OCI-LY1 (cell line): ENCODE measurements at regions not wholly inside any gene's neighbourhood (a gene's known extent, or its start where the extent isn't known, plus 50 kb on each side); places are given as distances from the start of the nearest gene placed in this dataset.

ENCODE experiments used
- H2AFZ ChIP-seq: fragments of 200-600 bp; sonication (generic), shearing (Covaris generic); 2 replicates; pipeline ENCODE4 v1.6.0; 2014; ENCODE audit warnings: antibody characterized with exemption, mild to moderate bottlenecking, low read length
- H3F3A ChIP-seq: fragments of 200-600 bp; sonication (generic), shearing (Covaris generic); 2 replicates; pipeline ENCODE4 v1.6.0; 2014; ENCODE audit warnings: mild to moderate bottlenecking, antibody characterized with exemption, low read length, moderate library complexity; ENCODE audit not compliant: insufficient read depth
- H3K27ac ChIP-seq: fragments of 200-600 bp; sonication (generic); 2 replicates; pipeline ENCODE4 v1.5.1; 2014; ENCODE audit warnings: low read length, mixed run types, mild to moderate bottlenecking, low read depth; ENCODE audit not compliant: poor library complexity, severe bottlenecking
- H3K27me3 ChIP-seq: fragments of 200-600 bp; sonication (generic); 2 replicates; pipeline ENCODE4 v1.6.0; 2014; ENCODE audit warnings: antibody characterized with exemption, mild to moderate bottlenecking, low read length, moderate library complexity; ENCODE audit not compliant: insufficient read depth
- H3K36me3 ChIP-seq: fragments of 200-600 bp; sonication (generic); 2 replicates; pipeline ENCODE4 v1.6.1; 2014; ENCODE audit warnings: mild to moderate bottlenecking, antibody characterized with exemption, low read length, moderate library complexity, mixed read lengths; ENCODE audit not compliant: insufficient read depth
- H3K4me1 ChIP-seq: fragments of 200-600 bp; sonication (generic); 2 replicates; pipeline ENCODE4 v1.5.1; 2014; ENCODE audit warnings: mild to moderate bottlenecking, low read length, moderate library complexity; ENCODE audit not compliant: insufficient read depth, severe bottlenecking
- H3K4me2 ChIP-seq: fragments of 200-600 bp; sonication (generic), shearing (Covaris generic); 2 replicates; pipeline ENCODE4 v1.6.1; 2014; ENCODE audit warnings: low read length
- H3K4me3 ChIP-seq: fragments of 200-600 bp; sonication (generic); 2 replicates; pipeline ENCODE4 v1.5.1; 2014; ENCODE audit warnings: low read length, low read depth, mild to moderate bottlenecking, mixed read lengths; ENCODE audit not compliant: poor library complexity, severe bottlenecking
- H3K79me2 ChIP-seq: fragments of 200-600 bp; shearing (Covaris generic); 2 replicates; pipeline ENCODE4 v1.6.1; 2016; ENCODE audit warnings: mixed run types, low read length, mixed read lengths; ENCODE audit not compliant: insufficient read depth
- H3K9ac ChIP-seq: fragments of 200-600 bp; sonication (generic), shearing (Covaris generic); 2 replicates; pipeline ENCODE4 v1.6.1; 2014; ENCODE audit warnings: mild to moderate bottlenecking, low read length, mixed read lengths
- H3K9me2 ChIP-seq: fragments of 200-600 bp; sonication (generic), shearing (Covaris generic); 2 replicates; pipeline ENCODE4 v1.6.1; 2014; ENCODE audit warnings: low read depth, mild to moderate bottlenecking, low read length, mixed read lengths
- H3K9me3 ChIP-seq: fragments of 200-600 bp; shearing (Covaris generic); 2 replicates; pipeline ENCODE4 v1.6.1; 2014; ENCODE audit warnings: low read length, mixed read lengths
- H4K20me1 ChIP-seq: fragments of 200-600 bp; sonication (generic), shearing (Covaris generic); 2 replicates; pipeline ENCODE4 v1.6.0; 2016; ENCODE audit warnings: mild to moderate bottlenecking, low read length; ENCODE audit not compliant: insufficient read depth
- CTCF ChIP-seq: fragments of 200-600 bp; sonication (generic), shearing (Covaris generic); IDR thresholded peaks from 2 replicates; pipeline ENCODE4 v1.5.1; 2017; ENCODE audit warnings: mild to moderate bottlenecking, antibody characterized with exemption, low read length, moderate library complexity, mixed read lengths
- EZH2 ChIP-seq: fragments of 200-600 bp; sonication (generic), shearing (Covaris generic); IDR thresholded peaks from 2 replicates; pipeline ENCODE4 v1.8.0; 2017; ENCODE audit warnings: borderline replicate concordance, mixed run types, mild to moderate bottlenecking, antibody characterized with exemption, low read length, moderate library complexity, mixed read lengths

GRCh38 chr12:77644915-77645605 is 185.6 kb upstream of the NAV3 start:
- Histone ChIP-seq H3K4me1 (no peaks in the 10 kb centered on the region), H3K4me3 (no peak overlapping the region), H3K36me3 (no peaks in the 10 kb centered on the region), H3K27ac (no peak overlapping the region), H3K9ac (no peak overlapping the region), H3K79me2 (no peaks in the 10 kb centered on the region), H2AFZ (no peak overlapping the region), H3K9me2 (no peaks in the 10 kb centered on the region), H3K4me2 (no peak overlapping the region), H4K20me1 (no peaks in the 10 kb centered on the region), H3K27me3 (no peaks in the 10 kb centered on the region), H3F3A (no peaks in the 10 kb centered on the region), H3K9me3 (no peaks in the 10 kb centered on the region)
- no peak for TF ChIP-seq CTCF
- TF ChIP-seq EZH2 = no peak

- no peak overlapping the region for H3K4me2 ChIP-seq
- no peak overlapping the region for H3K27ac ChIP-seq
- no peaks in the 10 kb centered on the region for H3K9me3 ChIP-seq
- H4K20me1 ChIP-seq = no peaks in the 10 kb centered on the region
- no peaks in the 10 kb centered on the region for H3K27me3 ChIP-seq
- no peaks in the 10 kb centered on the region for H3F3A ChIP-seq
- no peaks in the 10 kb centered on the region for H3K79me2 ChIP-seq
- H3K9ac ChIP-seq = no peak overlapping the region
- no peaks in the 10 kb centered on the region for H3K36me3 ChIP-seq
- no peak overlapping the region for H3K4me3 ChIP-seq
- no peak overlapping the region for H2AFZ ChIP-seq
- TF ChIP-seq EZH2 (no peak), CTCF (no peak)
- no peaks in the 10 kb centered on the region for H3K9me2 ChIP-seq
- no peaks in the 10 kb centered on the region for H3K4me1 ChIP-seq
Measured at GRCh38 chr12:77642246-77642645, 188.4 kb upstream of the NAV3 start.

- H3K4me2 ChIP-seq = no peak overlapping the region
- no peaks in the 10 kb centered on the region for H3K36me3 ChIP-seq
- TF ChIP-seq EZH2 (no peak), CTCF (no peak)
Measured at GRCh38 chr12:77640356-77640755, 190.3 kb upstream of the NAV3 start.

More at GRCh38 chr12:77640356-77640755, 190.3 kb upstream of the NAV3 start:
- no peaks in the 10 kb centered on the region for H3K9me3 ChIP-seq
- H3K9ac ChIP-seq = no peak overlapping the region
- H3K9me2 ChIP-seq = no peaks in the 10 kb centered on the region
- H2AFZ ChIP-seq = no peak overlapping the region
- H3K27me3 ChIP-seq = no peaks in the 10 kb centered on the region; the same call in 1 of the 2 replicates
- no peak overlapping the region for H3K4me3 ChIP-seq
- H3K79me2 ChIP-seq = no peaks in the 10 kb centered on the region
- H3F3A ChIP-seq = no peaks in the 10 kb centered on the region
- H4K20me1 ChIP-seq = no peaks in the 10 kb centered on the region
- no peak overlapping the region for H3K27ac ChIP-seq
- no peaks in the 10 kb centered on the region for H3K4me1 ChIP-seq
